ENCODE measurements at regions not wholly inside any gene's neighbourhood (a gene's known extent, or its start where the extent isn't known, plus 50 kb on each side); places are given as distances from the start of the nearest gene placed in this dataset.

DNA sequence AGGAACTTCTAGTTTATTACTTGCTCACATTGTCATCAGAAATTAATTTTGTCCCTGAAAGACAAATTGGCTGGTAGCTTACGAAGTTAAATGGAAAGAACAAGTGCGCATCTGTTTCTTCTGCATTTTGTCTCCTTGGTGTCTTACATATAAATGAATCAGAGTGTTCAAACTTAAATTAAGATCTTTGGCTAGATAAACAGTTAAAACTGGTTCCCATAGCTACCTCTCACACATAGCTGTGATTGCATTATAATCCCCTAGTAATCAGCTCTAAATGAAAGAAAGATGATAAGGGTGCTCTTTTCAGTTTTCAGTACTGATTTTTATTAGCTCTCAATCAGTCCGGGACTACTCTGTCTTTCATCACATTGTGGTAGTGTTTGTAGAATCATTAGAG, 124.2 kb upstream of the LMO4 start:
- no peak for DNase-seq (ENCODE audit: low spot score in 2 of 2)
- no peak for TF ChIP-seq POLR2AphosphoS5 (IDR thresholded peaks at IDR 0.05)
- TF ChIP-seq, protein P1, sequence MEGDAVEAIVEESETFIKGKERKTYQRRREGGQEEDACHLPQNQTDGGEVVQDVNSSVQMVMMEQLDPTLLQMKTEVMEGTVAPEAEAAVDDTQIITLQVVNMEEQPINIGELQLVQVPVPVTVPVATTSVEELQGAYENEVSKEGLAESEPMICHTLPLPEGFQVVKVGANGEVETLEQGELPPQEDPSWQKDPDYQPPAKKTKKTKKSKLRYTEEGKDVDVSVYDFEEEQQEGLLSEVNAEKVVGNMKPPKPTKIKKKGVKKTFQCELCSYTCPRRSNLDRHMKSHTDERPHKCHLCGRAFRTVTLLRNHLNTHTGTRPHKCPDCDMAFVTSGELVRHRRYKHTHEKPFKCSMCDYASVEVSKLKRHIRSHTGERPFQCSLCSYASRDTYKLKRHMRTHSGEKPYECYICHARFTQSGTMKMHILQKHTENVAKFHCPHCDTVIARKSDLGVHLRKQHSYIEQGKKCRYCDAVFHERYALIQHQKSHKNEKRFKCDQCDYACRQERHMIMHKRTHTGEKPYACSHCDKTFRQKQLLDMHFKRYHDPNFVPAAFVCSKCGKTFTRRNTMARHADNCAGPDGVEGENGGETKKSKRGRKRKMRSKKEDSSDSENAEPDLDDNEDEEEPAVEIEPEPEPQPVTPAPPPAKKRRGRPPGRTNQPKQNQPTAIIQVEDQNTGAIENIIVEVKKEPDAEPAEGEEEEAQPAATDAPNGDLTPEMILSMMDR (IDR thresholded peaks at IDR 0.05), result no peak
- TF ChIP-seq POLR2A (IDR thresholded peaks at IDR 0.05), result no peak
- no peaks in the 10 kb centered on the region for H3K9me3 ChIP-seq
- H3K4me3 ChIP-seq, result no peak overlapping the region
- H3K27ac ChIP-seq, result no peak overlapping the region
- H3K27me3 ChIP-seq, result no peaks in the 10 kb centered on the region
- no peaks in the 10 kb centered on the region for H3K36me3 ChIP-seq
- intact Hi-C loops (cut with DNase I; ENCODE audit: low total_unique reads), result no loop called here
- no peaks in the 10 kb centered on the region for H3K4me1 ChIP-seq

DNA sequence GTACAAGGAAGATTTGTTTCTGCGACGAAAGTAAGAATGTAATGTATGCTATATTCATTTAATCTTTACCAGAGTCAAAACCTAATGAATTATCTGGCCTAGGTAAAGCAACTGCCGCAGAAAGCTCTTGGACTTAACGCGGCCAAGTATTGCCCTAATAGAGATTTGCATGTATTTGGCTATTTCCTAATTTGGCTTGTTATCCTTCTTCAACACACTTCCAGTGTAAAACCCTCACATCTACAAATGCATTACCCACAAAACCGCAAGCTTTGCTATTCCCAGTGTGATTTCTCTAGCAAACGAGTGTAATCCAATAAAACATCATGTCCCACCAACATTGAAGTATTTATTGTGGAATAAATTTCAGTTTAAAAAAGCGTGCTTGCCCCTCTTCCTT, 123.8 kb upstream of the LMO4 start:
- intact Hi-C loops (cut with DNase I; ENCODE audit: low total_unique reads), result no loop called here
- Histone ChIP-seq H3K36me3 (no peaks in the 10 kb centered on the region), H3K4me3 (no peak overlapping the region), H3K4me1 (no peaks in the 10 kb centered on the region), H3K27me3 (no peaks in the 10 kb centered on the region), H3K27ac (no peak overlapping the region), H3K9me3 (no peaks in the 10 kb centered on the region)
- TF ChIP-seq POLR2A (IDR thresholded peaks at IDR 0.05) (no peak), POLR2AphosphoS5 (IDR thresholded peaks at IDR 0.05) (no peak)
- TF ChIP-seq, protein P1 (IDR thresholded peaks at IDR 0.05), result no peak
- DNase-seq (ENCODE audit: low spot score in 2 of 2), result no peak

DNA sequence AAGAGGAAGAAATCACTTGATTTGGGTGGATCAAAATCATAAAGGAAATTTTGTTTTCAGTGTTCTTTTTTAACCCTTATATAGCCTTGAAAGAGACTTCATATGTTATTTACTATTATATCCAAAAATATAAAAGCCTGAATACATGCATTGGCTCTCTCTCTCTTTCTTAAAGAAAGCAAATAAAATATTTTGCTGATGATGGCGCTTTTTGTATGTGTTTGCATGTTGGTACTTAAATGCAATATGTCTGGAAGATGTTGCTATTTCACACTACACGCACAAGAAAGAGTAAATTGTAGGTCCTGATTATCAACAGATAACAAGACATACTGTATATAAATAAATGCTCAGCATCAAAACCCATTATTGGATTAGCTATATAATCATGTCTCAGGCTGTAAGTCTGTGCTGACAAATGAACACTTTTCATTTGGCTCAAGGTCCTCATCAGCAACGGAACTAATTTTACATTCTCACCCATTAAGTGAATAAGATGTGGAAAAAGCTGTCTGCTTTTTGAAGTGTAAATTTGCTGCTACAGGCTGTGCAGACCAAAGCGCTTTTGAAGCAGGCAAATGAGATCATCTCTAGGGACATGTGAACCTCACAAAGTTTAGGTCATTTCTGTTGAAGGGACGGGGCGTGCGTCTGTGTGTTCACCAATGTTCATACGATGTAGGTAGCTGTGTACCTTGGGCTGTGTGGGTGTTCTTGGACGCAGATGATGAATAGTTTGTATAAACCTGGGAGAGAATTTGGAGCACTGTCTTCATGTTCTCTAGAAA, 122.4 kb upstream of the LMO4 start:
- Histone ChIP-seq H3K27me3 (no peaks in the 10 kb centered on the region), H3K36me3 (no peaks in the 10 kb centered on the region), H3K27ac (no peak overlapping the region), H3K4me1 (no peaks in the 10 kb centered on the region), H3K4me3 (no peak overlapping the region), H3K9me3 (no peaks in the 10 kb centered on the region)
- TF ChIP-seq POLR2AphosphoS5 (IDR thresholded peaks at IDR 0.05) (no peak), POLR2A (IDR thresholded peaks at IDR 0.05) (no peak)
- TF ChIP-seq, protein P1 (IDR thresholded peaks at IDR 0.05), result no peak
- intact Hi-C loops (cut with DNase I; ENCODE audit: low total_unique reads), result no loop called here
- DNase-seq (ENCODE audit: low spot score in 2 of 2), result no peak

DNA sequence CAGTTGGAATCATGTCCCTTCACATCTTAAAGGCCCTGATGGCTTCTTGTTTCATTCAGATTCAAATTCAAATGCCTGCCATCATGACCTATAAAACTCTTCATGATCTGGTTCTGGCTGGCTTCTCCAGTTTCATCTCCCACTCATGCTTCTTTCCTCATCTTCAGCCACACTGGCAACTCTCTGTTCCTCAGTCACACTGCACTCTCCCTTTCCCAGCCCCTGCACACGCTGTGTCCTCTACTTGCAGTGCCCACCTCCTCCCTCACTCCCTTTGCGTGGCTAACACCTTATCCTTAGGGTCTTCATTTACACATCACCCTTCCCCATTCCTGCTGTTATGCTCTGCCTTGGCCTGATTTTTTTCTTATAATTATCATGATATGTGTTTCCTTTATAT, 120.6 kb upstream of the LMO4 start:
- H3K9me3 ChIP-seq, result no peaks in the 10 kb centered on the region
- TF ChIP-seq, protein P1 (IDR thresholded peaks at IDR 0.05), result no peak
- TF ChIP-seq POLR2AphosphoS5 (IDR thresholded peaks at IDR 0.05) (no peak), POLR2A (IDR thresholded peaks at IDR 0.05) (no peak)
- no peak for DNase-seq (ENCODE audit: low spot score in 2 of 2)
- intact Hi-C loops (cut with DNase I; ENCODE audit: low total_unique reads), result no loop called here
- no peak overlapping the region for H3K4me3 ChIP-seq
- H3K27ac ChIP-seq, result no peak overlapping the region
- H3K4me1 ChIP-seq, result no peaks in the 10 kb centered on the region
- no peaks in the 10 kb centered on the region for H3K36me3 ChIP-seq
- H3K27me3 ChIP-seq, result no peaks in the 10 kb centered on the region

DNA sequence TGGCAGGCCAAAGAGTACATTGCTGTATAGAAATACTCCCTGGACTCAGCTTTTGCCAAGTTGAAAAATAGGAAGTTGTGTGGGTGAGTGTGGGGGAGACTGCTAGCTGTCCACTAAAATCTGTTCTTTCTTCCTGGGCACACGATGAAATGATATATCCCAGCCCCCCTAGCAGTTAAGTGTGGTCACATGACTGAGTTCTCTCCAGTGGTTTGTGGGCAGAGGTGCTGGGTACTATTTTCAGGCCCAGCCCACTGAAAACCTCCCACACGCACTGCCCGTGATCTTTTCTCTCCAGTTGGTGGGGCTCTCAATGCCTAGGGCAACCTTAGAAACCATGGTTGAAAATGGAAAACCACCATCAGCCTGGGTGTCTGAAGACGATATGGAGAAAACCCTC, 119.7 kb upstream of the LMO4 start:
- DNase-seq (ENCODE audit: low spot score in 2 of 2), result no peak
- Histone ChIP-seq H3K4me3 (no peak overlapping the region), H3K36me3 (no peaks in the 10 kb centered on the region), H3K27me3 (no peaks in the 10 kb centered on the region), H3K27ac (no peak overlapping the region), H3K9me3 (no peaks in the 10 kb centered on the region), H3K4me1 (no peaks in the 10 kb centered on the region)
- intact Hi-C loops (cut with DNase I; ENCODE audit: low total_unique reads), result no loop called here
- TF ChIP-seq POLR2AphosphoS5 (IDR thresholded peaks at IDR 0.05) (no peak), POLR2A (IDR thresholded peaks at IDR 0.05) (no peak)
- TF ChIP-seq, protein P1 (IDR thresholded peaks at IDR 0.05), result no peak

All from breast epithelium (tissue), 4 donors.